Activated naive CD8-positive, alpha-beta T cell treated with anti-CD3 and anti-CD28 coated beads for 36 hours (primary cell): ENCODE measurements at regions not wholly inside any gene's neighbourhood (a gene's known extent, or its start where the extent isn't known, plus 50 kb on each side); places are given as distances from the start of the nearest gene placed in this dataset.
"Not testable (repeated sequence)": the region's sequence is repeated elsewhere in the genome, so short reads cannot be mapped to it uniquely, and the experiment has no call there.

Experiments used
- DNase-seq: peaks from one replicate; pipeline ENCODE4 v3.0.0; 2021
- H3K27ac Mint-ChIP-seq: one replicate; pipeline ENCODE4 v1.8.0; 2022; ENCODE audit warnings: mild to moderate bottlenecking, moderate library complexity, mixed read lengths
- H3K27me3 Mint-ChIP-seq: one replicate; pipeline ENCODE4 v1.8.0; 2022; ENCODE audit warnings: mild to moderate bottlenecking, mixed read lengths
- H3K36me3 Mint-ChIP-seq: one replicate; pipeline ENCODE4 v1.8.0; 2021; ENCODE audit warnings: mild to moderate bottlenecking, mixed read lengths
- H3K4me1 Mint-ChIP-seq: one replicate; pipeline ENCODE4 v1.8.0; 2021; ENCODE audit warnings: mixed read lengths
- H3K4me3 Mint-ChIP-seq: one replicate; pipeline ENCODE4 v1.8.0; 2022; ENCODE audit warnings: mild to moderate bottlenecking, moderate library complexity, mixed read lengths
- H3K9me3 Mint-ChIP-seq: one replicate; pipeline ENCODE4 v1.8.0; 2022; ENCODE audit warnings: mixed read lengths

DNA sequence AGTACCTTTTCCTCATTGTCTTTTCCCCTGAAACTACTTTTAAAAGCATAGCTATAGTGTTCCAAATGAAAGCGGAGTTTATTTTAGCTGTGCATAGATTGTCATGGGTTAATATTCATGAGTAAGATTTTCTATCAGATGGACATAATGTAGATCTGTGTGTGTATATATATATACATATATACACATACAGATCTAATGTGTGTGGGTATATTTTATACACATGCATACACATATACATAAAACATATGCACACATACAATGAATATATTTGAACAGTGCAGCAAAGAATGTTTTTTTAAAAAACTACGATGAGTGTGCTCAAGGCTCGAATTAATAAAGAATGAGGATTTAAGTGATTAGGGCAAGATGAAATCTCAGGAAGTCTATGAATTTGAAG is 328.3 kb upstream of the IL12A start:
- Mint-ChIP-seq H3K27me3 (no peaks in the 10 kb centered on the region), H3K9me3 (peaks cover 10% of the 10 kb centered on the region), H3K4me3 (no peak overlapping the region), H3K36me3 (no peaks in the 10 kb centered on the region), H3K4me1 (no peaks in the 10 kb centered on the region), H3K27ac (no peak overlapping the region)
- DNase-seq: no peak

DNA sequence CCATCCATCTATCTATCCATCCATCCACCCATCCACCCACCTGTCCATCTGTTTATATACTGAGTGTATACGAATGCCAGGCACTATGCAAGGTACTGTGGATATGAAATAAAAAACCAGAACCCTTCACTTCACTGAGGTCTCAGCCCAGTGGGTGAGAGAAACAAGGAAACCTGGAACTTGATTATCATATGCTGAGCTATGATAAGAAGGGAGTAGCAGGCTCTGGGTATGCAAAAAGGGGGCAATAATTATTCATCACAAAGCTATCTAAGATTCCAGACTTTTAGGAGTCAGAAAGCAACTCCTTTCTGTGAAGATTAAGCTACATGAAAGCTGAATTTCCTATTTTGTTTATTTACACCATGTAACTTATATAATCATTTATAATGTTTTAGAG is 327.7 kb upstream of the IL12A start:
- H3K27me3 Mint-ChIP-seq: no peaks in the 10 kb centered on the region
- H3K4me1 Mint-ChIP-seq: no peaks in the 10 kb centered on the region
- no peaks in the 10 kb centered on the region for H3K36me3 Mint-ChIP-seq
- no peak overlapping the region for H3K27ac Mint-ChIP-seq
- no peak for DNase-seq
- H3K4me3 Mint-ChIP-seq: no peak overlapping the region
- H3K9me3 Mint-ChIP-seq: peaks cover 10% of the 10 kb centered on the region

DNA sequence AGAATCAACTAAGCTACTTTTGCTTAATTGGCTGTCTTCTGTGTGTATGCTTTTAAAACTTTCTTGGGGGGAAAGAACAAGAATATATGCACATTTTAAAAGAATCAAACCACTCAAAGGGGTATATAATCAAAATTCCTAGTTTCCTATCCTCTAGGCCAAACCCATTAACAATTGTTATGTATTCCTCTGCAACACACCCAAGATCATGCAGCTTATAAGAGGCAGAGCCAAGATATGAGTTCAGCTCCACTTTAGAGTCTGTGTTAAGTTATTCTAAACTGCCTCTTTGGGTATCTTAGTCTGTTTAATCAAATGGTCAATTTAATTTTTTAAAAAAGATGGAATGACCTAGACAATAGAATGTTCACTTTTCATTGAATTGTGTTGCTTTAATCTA is 326.1 kb upstream of the IL12A start:
- Mint-ChIP-seq H3K4me3 (no peak overlapping the region), H3K27ac (no peak overlapping the region), H3K4me1 (no peaks in the 10 kb centered on the region), H3K36me3 (no peaks in the 10 kb centered on the region), H3K27me3 (no peaks in the 10 kb centered on the region), H3K9me3 (peaks cover 10% of the 10 kb centered on the region)
- no peak for DNase-seq

DNA sequence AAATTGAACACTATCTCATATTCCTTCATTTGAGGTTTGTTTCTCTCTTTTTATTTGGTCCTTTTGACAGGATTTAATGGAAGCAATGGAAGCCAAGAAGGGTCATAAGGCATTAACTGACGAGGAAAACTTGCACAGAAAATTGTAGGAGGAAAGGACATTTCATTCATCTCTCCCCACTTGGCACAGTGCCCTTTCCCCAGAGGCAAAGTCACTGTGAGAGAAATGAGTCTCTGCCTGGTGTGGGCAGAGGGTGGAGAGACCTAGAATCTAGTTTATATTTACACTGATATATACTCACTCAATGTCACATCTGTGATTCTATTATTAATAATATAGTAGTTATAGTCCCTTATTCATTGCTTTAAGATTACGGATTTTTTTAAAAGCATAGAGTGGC is 324.6 kb upstream of the IL12A start:
- no peaks in the 10 kb centered on the region for H3K4me1 Mint-ChIP-seq
- H3K27me3 Mint-ChIP-seq: no peaks in the 10 kb centered on the region
- H3K4me3 Mint-ChIP-seq: no peak overlapping the region
- DNase-seq: no peak
- no peaks in the 10 kb centered on the region for H3K36me3 Mint-ChIP-seq
- peaks cover 10% of the 10 kb centered on the region for H3K9me3 Mint-ChIP-seq
- H3K27ac Mint-ChIP-seq: no peak overlapping the region

DNA sequence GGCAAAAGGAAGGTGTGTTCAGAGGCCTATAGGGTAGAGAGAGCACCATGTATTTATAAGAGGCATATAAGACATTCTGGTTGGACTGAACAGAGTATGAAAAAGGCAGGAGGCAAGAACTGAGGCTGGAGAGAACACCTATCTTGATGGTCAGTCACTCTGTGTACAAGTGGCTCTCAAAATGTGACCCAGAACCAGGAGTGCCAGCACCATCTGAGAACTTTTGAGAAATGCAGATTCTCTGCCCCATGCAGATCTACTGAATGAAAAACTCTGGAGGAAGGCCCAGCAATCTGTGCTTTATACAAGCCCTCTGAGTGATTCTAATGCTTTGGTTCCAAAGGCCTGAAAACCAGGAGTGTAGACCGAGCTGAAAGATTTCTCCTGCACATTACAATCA is 324.0 kb upstream of the IL12A start:
- Mint-ChIP-seq H3K4me1 (no peaks in the 10 kb centered on the region), H3K9me3 (peaks cover 10% of the 10 kb centered on the region), H3K36me3 (no peaks in the 10 kb centered on the region), H3K4me3 (no peak overlapping the region), H3K27me3 (no peaks in the 10 kb centered on the region), H3K27ac (no peak overlapping the region)
- no peak for DNase-seq

DNA sequence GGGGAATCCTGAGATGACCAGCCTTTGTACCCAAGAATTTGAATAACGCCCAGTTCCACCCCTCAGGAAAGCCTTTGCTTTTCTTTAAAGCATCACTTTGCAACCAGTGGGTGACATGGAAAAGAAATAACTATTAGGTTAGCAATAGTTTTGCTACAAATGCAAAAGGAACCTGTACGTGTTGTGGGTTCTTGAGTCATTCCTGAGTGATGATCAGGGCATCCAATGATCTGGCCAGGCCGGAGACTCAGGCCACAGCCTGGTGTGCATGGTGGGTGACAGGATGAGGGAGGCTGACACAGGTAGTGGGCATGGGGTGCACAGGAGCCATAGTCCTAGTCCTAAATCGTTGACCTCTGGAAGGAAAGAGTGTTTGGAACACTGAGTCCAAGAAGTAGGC is 321.4 kb upstream of the IL12A start:
- H3K9me3 Mint-ChIP-seq: peaks cover 5% of the 10 kb centered on the region
- H3K36me3 Mint-ChIP-seq: no peaks in the 10 kb centered on the region
- no peaks in the 10 kb centered on the region for H3K4me1 Mint-ChIP-seq
- H3K4me3 Mint-ChIP-seq: no peak overlapping the region
- no peaks in the 10 kb centered on the region for H3K27me3 Mint-ChIP-seq
- no peak for DNase-seq
- H3K27ac Mint-ChIP-seq: no peak overlapping the region

DNA sequence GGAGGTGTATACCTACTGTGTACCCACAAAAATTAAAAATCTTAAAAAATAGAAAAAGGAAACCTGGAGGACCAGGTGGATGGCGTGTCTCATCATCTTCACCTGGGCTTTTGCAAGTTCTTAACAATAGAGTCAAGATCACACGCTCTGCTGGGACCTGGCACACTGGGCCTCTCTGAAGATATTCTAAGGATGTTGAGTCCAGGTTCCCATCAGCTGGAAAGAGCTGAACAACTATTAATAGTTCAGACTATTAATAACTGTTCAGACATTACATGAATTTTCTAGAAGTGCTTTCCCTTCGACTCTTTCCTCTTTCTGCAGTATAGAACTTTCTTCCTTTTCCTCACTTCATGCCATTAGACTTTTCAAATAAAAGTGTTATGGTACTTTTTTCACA is 320.2 kb upstream of the IL12A start:
- no peak overlapping the region for H3K4me3 Mint-ChIP-seq

DNA sequence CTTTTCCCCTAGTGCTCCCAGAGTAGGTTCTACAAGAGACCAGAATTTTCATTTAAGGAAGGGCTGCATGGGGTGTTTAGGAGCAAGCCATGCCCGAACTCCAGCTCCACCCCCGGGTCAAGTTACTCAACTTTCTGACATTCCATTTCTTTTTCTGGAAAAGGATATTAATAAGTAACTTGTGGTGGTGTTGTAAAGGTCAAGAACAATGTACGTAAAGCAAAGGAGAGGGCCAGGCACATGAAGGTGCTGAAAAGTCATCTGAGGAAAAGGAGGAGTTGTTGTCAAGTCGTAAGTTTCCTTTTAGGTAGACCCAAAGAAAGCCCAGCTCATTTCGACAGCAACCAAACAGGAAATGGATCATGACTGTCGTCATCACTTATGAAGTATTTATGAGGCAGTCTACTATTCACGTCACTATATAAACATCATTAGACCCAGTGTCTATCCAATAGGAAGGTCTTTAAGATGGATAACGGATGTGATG is 319.6 kb upstream of the IL12A start:
- no peaks in the 10 kb centered on the region for H3K4me1 Mint-ChIP-seq
- H3K27ac Mint-ChIP-seq: no peak overlapping the region
- H3K4me3 Mint-ChIP-seq: no peak overlapping the region
- H3K9me3 Mint-ChIP-seq: no peaks in the 10 kb centered on the region
- H3K27me3 Mint-ChIP-seq: no peaks in the 10 kb centered on the region
- DNase-seq: no peak
- no peaks in the 10 kb centered on the region for H3K36me3 Mint-ChIP-seq

More for the DNA sequence above, 320.2 kb upstream of the IL12A start:
- Mint-ChIP-seq H3K4me1 (no peaks in the 10 kb centered on the region), H3K9me3 (no peaks in the 10 kb centered on the region), H3K27ac (no peak overlapping the region), H3K36me3 (no peaks in the 10 kb centered on the region), H3K27me3 (no peaks in the 10 kb centered on the region)
- DNase-seq: no peak

DNA sequence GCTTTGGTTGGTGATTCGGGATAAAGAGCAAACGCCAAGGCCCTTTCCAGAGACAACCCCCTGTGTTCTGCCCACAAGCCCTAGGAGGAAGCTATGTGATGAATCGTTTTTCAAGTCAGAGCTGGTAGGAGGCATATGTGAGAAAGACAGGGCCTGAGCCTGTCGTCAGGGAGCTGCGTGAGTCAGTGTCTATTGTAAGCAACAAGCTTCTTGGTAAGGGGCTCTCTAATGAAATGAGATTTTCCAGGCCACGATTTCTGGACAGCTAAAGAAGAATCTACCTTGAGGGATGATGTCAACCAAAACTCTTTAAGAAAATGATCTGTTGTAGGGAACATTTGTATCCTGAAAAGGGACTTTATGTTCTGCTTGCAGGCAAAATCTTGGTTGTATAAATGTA is 318.9 kb upstream of the IL12A start:
- no peaks in the 10 kb centered on the region for H3K9me3 Mint-ChIP-seq
- no peaks in the 10 kb centered on the region for H3K27me3 Mint-ChIP-seq
- H3K4me3 Mint-ChIP-seq: no peak overlapping the region
- H3K27ac Mint-ChIP-seq: no peak overlapping the region
- H3K36me3 Mint-ChIP-seq: no peaks in the 10 kb centered on the region
- H3K4me1 Mint-ChIP-seq: no peaks in the 10 kb centered on the region
- no peak for DNase-seq

DNA sequence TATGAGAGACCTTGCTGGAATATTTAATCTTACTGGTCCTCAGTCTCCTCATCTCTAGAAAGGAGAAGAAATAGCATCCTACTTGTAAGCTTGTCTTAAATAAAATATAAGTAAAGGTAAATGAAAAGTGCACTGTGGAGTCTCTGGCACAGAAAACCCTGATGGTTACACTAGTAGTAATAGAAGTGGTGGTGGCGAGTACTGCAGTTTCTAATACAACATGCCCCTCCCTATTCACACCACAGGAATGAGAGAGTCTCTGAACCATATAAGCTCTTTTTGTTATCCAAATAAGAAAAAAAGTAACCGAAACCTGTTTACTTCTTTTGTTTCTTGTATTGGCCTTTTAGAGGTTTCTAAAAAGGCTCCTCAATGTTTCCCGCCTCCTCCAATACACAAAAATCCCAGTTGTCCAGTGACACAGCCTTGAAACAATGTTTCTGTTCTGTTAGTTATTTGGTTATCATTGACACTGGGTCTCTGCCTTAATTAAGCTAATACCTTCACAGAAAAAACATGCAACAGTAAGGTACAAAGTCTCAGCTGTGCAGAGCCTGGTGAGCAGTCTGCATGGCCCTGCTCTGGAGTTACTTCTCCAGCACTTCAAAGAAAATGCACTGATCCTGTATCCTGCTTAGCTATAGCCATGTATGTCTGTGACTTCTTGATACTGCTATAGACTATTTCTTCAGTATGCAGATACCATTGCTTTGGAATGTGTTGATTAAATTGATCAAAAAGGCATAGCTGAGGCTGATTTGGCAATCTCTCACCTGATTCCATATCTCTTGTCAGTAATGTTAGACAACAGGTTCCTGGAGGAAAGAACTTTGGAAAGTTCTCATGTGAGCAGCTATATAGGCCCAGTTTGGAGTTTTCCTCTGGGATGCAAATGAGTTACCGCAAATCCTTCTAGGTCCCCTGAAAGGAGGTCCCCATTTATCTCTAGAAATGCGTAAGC is 315.6 kb upstream of the IL12A start:
- no peaks in the 10 kb centered on the region for H3K9me3 Mint-ChIP-seq
- no peak for DNase-seq
- H3K36me3 Mint-ChIP-seq: no peaks in the 10 kb centered on the region
- H3K27me3 Mint-ChIP-seq: peaks cover 3% of the 10 kb centered on the region
- no peaks in the 10 kb centered on the region for H3K4me1 Mint-ChIP-seq
- no peak overlapping the region for H3K4me3 Mint-ChIP-seq
- H3K27ac Mint-ChIP-seq: no peak overlapping the region

DNA sequence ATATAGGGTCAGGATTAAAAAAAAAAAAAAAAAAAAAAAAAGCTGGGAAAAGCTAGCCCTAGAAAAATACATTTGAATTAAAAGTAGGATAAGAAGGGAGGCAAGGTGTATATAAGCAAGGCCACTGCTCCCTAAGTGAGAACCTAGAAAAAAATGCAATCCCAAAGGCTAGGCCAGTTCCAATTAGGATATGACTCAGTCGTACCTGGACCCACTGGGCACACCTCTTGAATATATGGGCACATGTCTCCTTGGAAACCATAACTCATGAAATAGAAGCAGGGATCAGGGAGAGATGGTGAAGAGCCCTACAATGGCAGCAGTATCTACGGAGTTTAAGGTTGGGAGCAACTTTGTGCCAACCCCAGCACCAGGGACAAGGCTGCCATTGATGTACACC is 314.1 kb upstream of the IL12A start:
- DNase-seq: no peak
- Mint-ChIP-seq H3K4me3 (no peak overlapping the region), H3K9me3 (no peaks in the 10 kb centered on the region), H3K4me1 (no peaks in the 10 kb centered on the region), H3K36me3 (no peaks in the 10 kb centered on the region), H3K27ac (no peak overlapping the region), H3K27me3 (peaks cover 3% of the 10 kb centered on the region)

DNA sequence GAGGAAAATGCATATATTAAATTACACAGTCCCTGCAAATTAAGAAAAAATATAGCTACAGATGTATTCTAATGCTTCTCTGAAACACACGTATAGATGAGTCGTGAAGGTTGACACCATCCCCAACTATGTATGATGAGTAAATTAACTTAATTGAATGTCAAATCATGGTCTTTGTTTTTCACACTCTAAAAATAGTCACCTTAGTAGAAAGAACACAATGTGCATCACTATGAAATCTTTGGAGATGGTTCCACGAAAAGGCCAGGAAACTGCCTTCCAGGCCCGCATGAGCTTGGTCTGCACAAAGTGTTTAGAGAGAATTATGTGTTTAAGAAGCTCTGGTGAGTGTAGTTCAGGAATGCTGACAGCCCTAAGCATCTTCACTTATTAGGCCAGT is 313.4 kb upstream of the IL12A start:
- Mint-ChIP-seq H3K27ac (no peak overlapping the region), H3K9me3 (no peaks in the 10 kb centered on the region), H3K4me1 (no peaks in the 10 kb centered on the region), H3K4me3 (no peak overlapping the region), H3K27me3 (peaks cover 3% of the 10 kb centered on the region), H3K36me3 (no peaks in the 10 kb centered on the region)
- DNase-seq: no peak

DNA sequence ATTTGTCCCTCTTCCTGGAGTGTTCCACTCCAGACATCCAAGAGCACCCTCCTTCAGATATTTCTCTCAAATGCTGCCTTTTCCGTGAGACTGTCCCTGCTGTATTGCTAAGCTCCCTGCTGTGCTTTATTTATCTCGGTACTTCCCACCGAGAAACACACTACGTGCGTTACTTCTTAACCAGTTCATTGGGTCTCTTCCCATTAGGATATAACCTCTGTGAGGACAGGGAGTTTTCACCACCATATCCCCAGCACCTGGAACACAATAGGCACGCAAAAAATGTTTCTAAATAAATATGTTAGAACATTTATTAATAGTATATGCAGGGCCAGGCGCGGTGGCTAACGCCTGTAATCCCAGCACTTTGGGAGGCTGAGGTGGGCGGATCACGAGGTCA is 308.7 kb upstream of the IL12A start:
- H3K27ac Mint-ChIP-seq: no peak overlapping the region
- no peaks in the 10 kb centered on the region for H3K36me3 Mint-ChIP-seq
- H3K27me3 Mint-ChIP-seq: peaks cover 7% of the 10 kb centered on the region
- no peak for DNase-seq
- no peak overlapping the region for H3K4me3 Mint-ChIP-seq
- H3K9me3 Mint-ChIP-seq: no peaks in the 10 kb centered on the region
- H3K4me1 Mint-ChIP-seq: no peaks in the 10 kb centered on the region

DNA sequence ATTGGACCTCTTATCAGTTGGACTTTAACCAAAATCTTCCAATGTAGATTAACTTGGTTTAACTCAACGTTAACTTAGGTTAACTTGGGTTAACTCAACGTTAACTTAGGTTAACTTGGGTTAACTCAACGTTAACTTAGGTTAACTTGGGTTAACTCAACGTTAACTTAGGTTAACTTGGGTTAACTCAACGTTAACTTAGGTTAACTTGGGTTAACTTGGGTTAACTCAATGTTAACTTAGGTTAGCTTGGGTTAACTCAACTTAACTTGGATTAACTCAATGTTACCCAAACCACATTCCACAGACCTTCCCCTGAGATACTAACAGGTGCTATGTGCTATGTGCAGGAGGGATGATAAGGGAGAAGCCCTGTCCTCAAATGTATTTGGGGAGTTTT is 306.9 kb upstream of the IL12A start:
- not testable (repeated sequence) for H3K4me3 Mint-ChIP-seq, H3K36me3 Mint-ChIP-seq, H3K4me1 Mint-ChIP-seq, H3K27ac Mint-ChIP-seq, H3K27me3 Mint-ChIP-seq, H3K9me3 Mint-ChIP-seq, DNase-seq

DNA sequence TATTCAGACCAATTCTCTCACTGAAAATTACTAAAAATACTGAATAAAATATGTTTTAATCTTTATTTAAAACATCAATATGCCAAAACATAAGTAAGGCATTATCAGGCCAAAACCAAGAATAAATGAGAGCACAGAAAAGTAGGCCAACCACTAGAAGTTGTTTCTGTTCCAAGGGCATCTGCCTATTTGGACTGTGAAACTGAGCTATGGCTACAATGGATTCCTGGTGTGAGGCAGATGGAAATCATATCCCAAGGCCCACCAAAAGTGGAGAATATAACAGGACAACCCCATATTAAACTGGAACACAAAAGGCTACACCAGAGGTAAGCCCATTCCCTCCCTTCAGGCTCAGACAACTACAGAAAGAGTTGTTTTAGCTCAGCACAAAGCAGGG is 302.8 kb upstream of the IL12A start:
- no peak overlapping the region for H3K4me3 Mint-ChIP-seq
- no peak for DNase-seq
- H3K27me3 Mint-ChIP-seq: peaks cover 5% of the 10 kb centered on the region
- H3K9me3 Mint-ChIP-seq: peaks cover 8% of the 10 kb centered on the region
- no peaks in the 10 kb centered on the region for H3K36me3 Mint-ChIP-seq
- no peaks in the 10 kb centered on the region for H3K4me1 Mint-ChIP-seq
- no peak overlapping the region for H3K27ac Mint-ChIP-seq

DNA sequence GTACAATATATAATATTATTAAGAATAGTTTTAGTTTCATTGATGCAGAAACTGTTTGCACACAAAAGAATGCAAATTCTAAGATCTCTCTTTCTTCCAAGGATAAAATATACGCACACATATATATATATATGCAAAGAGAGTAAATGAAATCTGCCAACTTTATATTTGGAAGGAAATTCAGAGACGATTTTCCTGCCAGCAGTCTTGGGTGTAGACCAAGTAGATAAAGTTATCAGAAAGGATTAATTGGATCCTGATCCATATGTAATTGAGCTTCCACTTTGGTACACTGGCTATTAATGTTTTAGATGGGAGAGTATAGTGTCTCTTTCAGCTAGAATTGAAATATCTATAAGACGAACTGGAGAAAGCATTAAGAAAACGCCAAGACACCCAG is 295.4 kb upstream of the IL12A start:
- Mint-ChIP-seq H3K27ac (no peak overlapping the region), H3K36me3 (peaks cover 3% of the 10 kb centered on the region), H3K9me3 (peaks cover 5% of the 10 kb centered on the region), H3K4me1 (no peaks in the 10 kb centered on the region), H3K4me3 (no peak overlapping the region), H3K27me3 (peaks cover 9% of the 10 kb centered on the region)
- no peak for DNase-seq
